Activated naive CD4-positive, alpha-beta T cell treated with anti-CD3 and anti-CD28 coated beads for 36 hours (primary cell): ENCODE measurements at regions not wholly inside any gene's neighbourhood (a gene's known extent, or its start where the extent isn't known, plus 50 kb on each side); places are given as distances from the start of the nearest gene placed in this dataset.

ENCODE experiments used
- CTCF ChIA-PET: fragments of 350-600 bp; sonication (Branson Sonifier 250); formaldehyde crosslinking; loops from one replicate; lab custom pipeline; 2021; ENCODE audit warnings: antibody characterized with exemption; lab: Charles Lee
- DNase-seq: peaks from one replicate; pipeline ENCODE4 v3.0.0-alpha.2; 2020
- H3K27ac Mint-ChIP-seq: one replicate; pipeline ENCODE4 v1.8.0; 2021; ENCODE audit warnings: mild to moderate bottlenecking, mixed read lengths
- H3K27me3 Mint-ChIP-seq: one replicate; pipeline ENCODE4 v1.8.0; 2021; ENCODE audit warnings: low read depth, mixed read lengths
- H3K36me3 Mint-ChIP-seq: one replicate; pipeline ENCODE4 v1.8.0; 2021; ENCODE audit warnings: low read depth, mixed read lengths
- H3K4me1 Mint-ChIP-seq: one replicate; pipeline ENCODE4 v1.8.0; 2021; ENCODE audit warnings: low read depth, mixed read lengths
- H3K4me3 Mint-ChIP-seq: one replicate; pipeline ENCODE4 v1.8.0; 2021; ENCODE audit warnings: mild to moderate bottlenecking, moderate library complexity, mixed read lengths
- H3K9me3 Mint-ChIP-seq: one replicate; pipeline ENCODE4 v1.8.0; 2021; ENCODE audit warnings: mixed read lengths
- intact Hi-C: fragments of 100-400 bp; cut with micrococcal nuclease; formaldehyde crosslinking; loops from one replicate; pipeline ENCODE4 v1.15.1; 2023

DNA sequence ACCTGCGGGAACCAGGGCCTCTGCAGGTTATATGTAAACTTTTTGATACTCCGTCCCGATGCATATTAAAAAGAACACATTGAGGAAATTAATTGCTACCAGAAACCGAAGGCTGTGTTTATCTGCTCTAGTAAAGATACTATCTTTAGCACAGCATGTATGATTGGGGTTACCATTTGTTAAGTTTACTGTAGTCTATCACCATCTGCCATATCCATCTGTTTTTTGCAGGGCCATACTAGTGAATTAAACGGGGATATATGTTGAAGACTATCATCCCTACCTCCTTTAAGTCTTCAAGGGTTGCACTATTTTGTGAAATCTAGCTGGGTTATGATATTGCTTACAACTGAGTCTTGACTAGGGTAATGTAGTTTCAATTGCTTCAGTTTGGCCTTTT, 597.0 kb downstream of the SQOR start:
- no peak overlapping the region for H3K27ac Mint-ChIP-seq

DNA sequence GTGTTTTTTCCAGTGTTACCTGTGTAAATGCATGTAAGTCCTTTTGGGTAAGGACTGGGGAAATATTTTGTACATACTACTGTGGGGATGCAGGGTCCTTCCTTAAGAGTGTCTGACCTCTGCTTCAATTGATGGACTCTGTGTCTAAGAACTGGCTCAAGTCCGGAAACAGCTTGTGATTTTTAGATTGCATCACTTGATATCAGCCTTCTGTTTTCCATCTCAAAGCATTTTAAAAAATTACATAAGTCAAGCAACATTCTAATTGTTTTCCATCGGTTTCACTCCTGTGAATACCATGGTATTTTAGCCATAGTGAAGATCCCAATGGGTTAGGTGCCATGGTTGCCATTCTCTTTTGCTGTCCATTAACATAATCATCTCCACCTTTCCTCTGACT, 597.6 kb downstream of the SQOR start:
- no peaks in the 10 kb centered on the region for H3K36me3 Mint-ChIP-seq
- no peak overlapping the region for H3K27ac Mint-ChIP-seq
- no peaks in the 10 kb centered on the region for H3K4me1 Mint-ChIP-seq
- CTCF ChIA-PET: no interaction called here
- peaks cover 2% of the 10 kb centered on the region for H3K27me3 Mint-ChIP-seq
- no peaks in the 10 kb centered on the region for H3K9me3 Mint-ChIP-seq
- no peak overlapping the region for H3K4me3 Mint-ChIP-seq
- no peak for DNase-seq
- intact Hi-C loops: no loop called here

More for the DNA sequence above, 597.0 kb downstream of the SQOR start:
- Mint-ChIP-seq H3K27me3 (peaks cover 2% of the 10 kb centered on the region), H3K9me3 (no peaks in the 10 kb centered on the region), H3K4me3 (no peak overlapping the region), H3K36me3 (no peaks in the 10 kb centered on the region), H3K4me1 (no peaks in the 10 kb centered on the region)
- intact Hi-C loops: no loop called here
- DNase-seq: no peak
- CTCF ChIA-PET: no interaction called here

DNA sequence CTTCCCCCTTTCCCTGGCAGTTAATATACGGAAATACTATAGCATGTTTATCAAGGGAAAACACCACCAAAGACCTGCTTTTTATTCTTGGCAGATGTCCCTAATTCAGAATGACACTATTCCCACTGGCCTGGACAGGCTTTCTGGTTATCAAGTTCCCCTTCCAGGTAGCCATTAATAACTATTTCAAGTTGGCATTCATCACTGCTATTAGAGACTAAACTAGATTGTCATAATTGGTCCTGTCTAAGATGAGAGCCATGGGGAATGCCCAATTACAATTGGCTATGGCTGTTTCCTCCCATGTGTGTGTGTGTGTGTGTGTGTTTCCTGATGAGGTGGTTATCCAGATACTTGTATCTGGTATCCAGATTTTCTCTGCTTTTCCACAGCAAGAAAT, 608.1 kb downstream of the SQOR start:
- Mint-ChIP-seq H3K9me3 (peaks cover 1% of the 10 kb centered on the region), H3K27ac (no peak overlapping the region), H3K4me1 (no peaks in the 10 kb centered on the region), H3K4me3 (no peak overlapping the region), H3K27me3 (peaks cover 3% of the 10 kb centered on the region), H3K36me3 (no peaks in the 10 kb centered on the region)
- CTCF ChIA-PET: no interaction called here
- intact Hi-C loops: no loop called here
- DNase-seq: no peak

DNA sequence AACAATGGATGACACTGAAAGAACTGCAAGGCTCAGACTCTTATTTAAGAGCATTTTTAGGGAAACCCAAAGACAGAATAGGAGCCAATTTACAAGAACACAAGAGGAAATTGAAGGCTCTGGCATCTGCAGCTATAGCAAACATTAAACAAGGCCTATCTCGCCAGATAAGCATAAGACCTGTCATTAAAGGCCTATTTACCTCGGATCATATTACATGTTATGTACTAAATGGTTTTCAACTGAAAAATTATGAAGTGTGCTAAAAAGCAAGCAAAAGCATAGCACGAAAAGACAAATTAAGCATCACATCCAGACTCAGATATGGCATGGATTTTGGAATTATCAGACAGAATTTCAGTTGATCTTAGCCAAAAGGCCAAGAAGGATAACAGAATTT, 617.1 kb downstream of the SQOR start:
- CTCF ChIA-PET: no interaction called here
- Mint-ChIP-seq H3K27ac (no peak overlapping the region), H3K27me3 (no peaks in the 10 kb centered on the region), H3K9me3 (no peaks in the 10 kb centered on the region), H3K4me3 (no peak overlapping the region), H3K36me3 (no peaks in the 10 kb centered on the region), H3K4me1 (no peaks in the 10 kb centered on the region)
- no peak for DNase-seq
- intact Hi-C loops: no loop called here

DNA sequence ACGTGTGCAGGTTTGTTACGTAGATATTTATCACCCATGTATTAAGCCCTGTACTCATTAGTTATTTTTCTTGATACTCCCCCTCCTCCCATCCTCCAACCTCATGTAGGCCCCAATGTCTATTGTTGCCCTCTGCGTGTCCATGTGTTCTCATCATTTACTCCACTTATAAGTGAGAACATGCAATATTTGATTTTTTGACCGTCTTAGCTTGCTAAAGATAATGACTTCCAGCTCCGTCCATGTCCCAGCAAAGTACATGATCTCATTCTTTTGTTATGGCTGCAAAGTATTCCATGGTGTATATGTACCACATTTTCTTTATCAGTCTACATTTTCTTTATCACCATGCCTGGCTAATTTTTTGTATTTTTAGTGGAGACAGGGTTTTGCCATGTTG, 623.2 kb downstream of the SQOR start:
- peaks cover 7% of the 10 kb centered on the region for H3K9me3 Mint-ChIP-seq
- CTCF ChIA-PET: no interaction called here
- DNase-seq: no peak

DNA sequence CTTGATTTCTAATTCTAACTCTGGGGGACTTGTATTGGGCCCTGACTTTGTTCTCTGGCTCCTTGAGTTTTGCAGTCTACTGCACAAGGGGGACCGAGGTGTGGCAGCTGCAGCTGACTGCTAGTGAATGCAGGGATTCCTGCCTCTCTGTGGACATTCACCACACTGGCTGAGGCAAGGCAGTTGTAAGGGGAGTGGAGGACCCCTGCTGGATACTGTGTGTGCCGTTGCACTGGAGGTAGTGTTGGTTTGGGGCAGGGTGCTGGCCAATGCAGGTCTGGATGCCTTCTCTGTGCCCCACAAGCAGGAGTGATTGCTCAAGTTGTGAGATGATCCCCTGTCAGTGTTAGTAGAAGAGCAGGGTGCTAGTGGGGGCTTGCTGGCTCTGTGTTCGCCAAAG, 626.1 kb downstream of the SQOR start:
- Mint-ChIP-seq H3K27me3 (peaks cover 7% of the 10 kb centered on the region), H3K27ac (no peak overlapping the region), H3K36me3 (no peaks in the 10 kb centered on the region), H3K4me3 (no peak overlapping the region), H3K9me3 (peaks cover 7% of the 10 kb centered on the region), H3K4me1 (no peaks in the 10 kb centered on the region)
- CTCF ChIA-PET: no interaction called here
- DNase-seq: no peak
- intact Hi-C loops: no loop called here

More for the DNA sequence above, 623.2 kb downstream of the SQOR start:
- Mint-ChIP-seq H3K4me3 (no peak overlapping the region), H3K4me1 (no peaks in the 10 kb centered on the region), H3K27ac (no peak overlapping the region), H3K36me3 (no peaks in the 10 kb centered on the region), H3K27me3 (peaks cover 3% of the 10 kb centered on the region)
- intact Hi-C loops: no loop called here

DNA sequence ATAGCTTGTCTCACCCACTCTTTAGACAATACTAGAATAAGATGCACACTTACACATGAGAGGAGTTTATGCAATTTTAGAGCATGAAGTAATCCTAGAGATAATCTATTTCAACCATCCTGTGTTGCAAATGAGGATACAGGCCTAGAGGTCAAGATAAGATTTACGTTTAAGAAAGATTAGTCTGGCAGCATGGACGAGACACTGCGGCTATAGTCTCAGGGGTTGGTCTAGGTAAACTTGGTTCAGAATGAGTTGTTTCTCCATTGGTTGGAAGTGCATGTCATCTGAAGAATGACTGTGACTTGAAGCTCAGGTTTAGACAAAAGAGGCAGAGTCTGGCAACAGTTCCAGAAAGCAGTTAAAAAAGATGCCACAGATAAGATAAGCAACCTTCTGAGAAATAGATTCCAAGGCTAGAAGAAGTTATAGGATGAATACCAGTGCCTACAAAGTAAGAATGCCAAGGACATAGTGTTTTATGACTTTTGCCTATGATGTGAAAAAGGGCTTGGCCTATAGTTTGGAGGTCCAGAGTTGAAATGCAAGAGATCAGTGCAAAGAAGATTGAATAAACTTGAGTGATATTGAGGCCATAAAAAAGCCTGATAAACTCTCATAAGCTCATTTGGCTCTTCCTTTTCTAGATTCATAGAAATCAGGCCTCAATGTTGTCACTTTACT, 631.0 kb downstream of the SQOR start:
- Mint-ChIP-seq H3K27ac (no peak overlapping the region), H3K27me3 (peaks cover 7% of the 10 kb centered on the region), H3K36me3 (no peaks in the 10 kb centered on the region), H3K4me3 (no peak overlapping the region), H3K4me1 (no peaks in the 10 kb centered on the region), H3K9me3 (no peaks in the 10 kb centered on the region)
- intact Hi-C loops: no loop called here
- DNase-seq: no peak
- CTCF ChIA-PET: no interaction called here

DNA sequence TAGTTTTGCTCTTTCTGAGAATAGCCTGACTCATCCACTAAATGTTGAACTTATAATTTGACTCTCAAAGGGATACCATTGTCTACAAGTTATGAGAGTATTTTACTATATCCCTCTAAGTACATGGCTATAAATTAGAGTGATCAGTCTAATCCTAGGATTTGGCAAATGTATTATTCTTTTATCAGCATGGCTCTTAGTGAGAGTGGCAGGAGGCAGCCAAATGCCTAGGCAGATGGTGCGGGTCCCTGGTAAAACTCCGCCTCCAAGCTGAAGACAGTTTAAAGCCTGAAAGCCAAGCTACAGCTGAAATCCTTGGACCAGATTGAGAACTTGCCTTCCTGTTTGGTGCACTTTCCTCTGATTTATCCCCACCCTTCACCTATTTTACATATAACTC, 631.8 kb downstream of the SQOR start:
- no peak overlapping the region for H3K4me3 Mint-ChIP-seq
- CTCF ChIA-PET: no interaction called here
- H3K9me3 Mint-ChIP-seq: no peaks in the 10 kb centered on the region
- no peak overlapping the region for H3K27ac Mint-ChIP-seq
- no peaks in the 10 kb centered on the region for H3K36me3 Mint-ChIP-seq
- peaks cover 8% of the 10 kb centered on the region for H3K27me3 Mint-ChIP-seq
- intact Hi-C loops: no loop called here
- no peaks in the 10 kb centered on the region for H3K4me1 Mint-ChIP-seq
- no peak for DNase-seq

DNA sequence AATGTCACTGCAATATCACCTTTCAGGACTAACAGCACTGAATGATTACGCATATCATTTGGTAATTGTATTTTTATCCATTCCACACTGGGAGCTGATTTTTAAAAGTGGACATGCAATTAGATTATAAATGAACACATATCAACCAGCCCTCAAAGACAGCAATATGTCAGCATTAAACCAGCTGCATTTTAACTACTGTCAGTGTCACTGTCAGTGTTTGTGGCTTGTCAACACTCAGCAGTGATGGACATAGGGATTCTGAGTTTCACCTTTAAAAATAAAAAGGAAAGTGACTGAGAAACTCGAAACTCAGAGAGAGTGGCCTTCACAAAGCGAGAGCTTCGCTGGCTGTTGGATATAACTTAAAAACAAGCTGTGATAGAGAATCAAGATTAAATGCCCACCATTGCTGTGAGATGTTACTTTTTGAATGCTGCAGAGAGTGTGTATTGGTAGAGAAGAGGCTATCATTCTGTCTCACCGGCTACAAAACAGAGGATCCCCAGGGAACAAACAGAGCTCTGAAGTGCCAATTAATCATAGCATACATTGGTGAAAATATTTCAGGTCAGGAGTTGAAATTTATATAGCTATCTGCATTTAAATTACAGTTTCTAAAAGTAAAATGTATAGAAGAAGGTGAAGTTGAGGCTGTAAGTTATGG, 635.8 kb downstream of the SQOR start:
- DNase-seq: no peak
- H3K9me3 Mint-ChIP-seq: no peaks in the 10 kb centered on the region
- H3K36me3 Mint-ChIP-seq: no peaks in the 10 kb centered on the region
- no peak overlapping the region for H3K27ac Mint-ChIP-seq
- intact Hi-C loops: no loop called here
- CTCF ChIA-PET: no interaction called here
- peaks cover 7% of the 10 kb centered on the region for H3K27me3 Mint-ChIP-seq
- no peaks in the 10 kb centered on the region for H3K4me1 Mint-ChIP-seq
- H3K4me3 Mint-ChIP-seq: no peak overlapping the region

DNA sequence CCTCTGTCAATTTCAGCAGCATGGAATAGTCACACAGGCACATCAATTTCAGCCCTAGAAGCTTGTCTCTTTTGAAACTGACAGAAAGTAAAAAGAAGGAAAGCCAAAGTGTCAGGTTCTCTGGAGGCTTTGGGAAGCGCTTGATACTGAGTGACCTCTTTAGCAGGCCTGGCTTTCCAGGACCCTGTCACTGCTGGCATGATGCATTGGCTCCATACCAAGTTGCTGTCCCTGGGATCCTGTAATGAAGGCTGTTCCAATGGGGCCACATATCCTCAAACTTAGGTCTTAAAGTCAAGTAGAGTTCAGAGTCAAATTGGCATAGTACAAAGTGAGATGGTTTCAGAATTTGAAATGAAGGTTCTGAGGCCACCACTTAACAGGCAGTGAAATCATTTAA, 640.9 kb downstream of the SQOR start:
- CTCF ChIA-PET: no interaction called here
- no peaks in the 10 kb centered on the region for H3K4me1 Mint-ChIP-seq
- peaks cover 7% of the 10 kb centered on the region for H3K27me3 Mint-ChIP-seq
- intact Hi-C loops: no loop called here
- no peak overlapping the region for H3K27ac Mint-ChIP-seq
- H3K9me3 Mint-ChIP-seq: no peaks in the 10 kb centered on the region
- DNase-seq: no peak
- no peak overlapping the region for H3K4me3 Mint-ChIP-seq
- H3K36me3 Mint-ChIP-seq: no peaks in the 10 kb centered on the region

DNA sequence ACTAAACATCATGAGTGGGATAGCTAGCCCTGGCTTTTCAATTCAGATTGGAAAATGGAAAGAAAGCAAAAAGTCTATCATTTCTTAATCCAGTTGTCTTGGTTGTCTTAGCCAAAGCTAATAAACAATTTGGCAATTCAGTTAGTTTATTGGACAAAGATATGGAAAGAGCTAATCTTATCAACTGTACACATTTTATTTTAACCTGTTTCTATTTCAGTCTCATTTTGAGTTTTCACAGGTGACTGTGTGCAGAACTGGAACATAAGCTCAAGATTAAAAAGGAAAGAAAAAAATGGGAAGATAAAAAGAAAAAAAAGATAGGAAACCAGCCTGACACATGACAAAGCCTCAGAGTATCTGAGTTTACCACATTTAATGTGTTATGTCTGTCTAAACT, 642.6 kb downstream of the SQOR start:
- CTCF ChIA-PET: no interaction called here
- no peak for DNase-seq
- no peak overlapping the region for H3K27ac Mint-ChIP-seq
- H3K36me3 Mint-ChIP-seq: no peaks in the 10 kb centered on the region
- no peak overlapping the region for H3K4me3 Mint-ChIP-seq
- peaks cover 4% of the 10 kb centered on the region for H3K27me3 Mint-ChIP-seq
- no peaks in the 10 kb centered on the region for H3K9me3 Mint-ChIP-seq
- H3K4me1 Mint-ChIP-seq: no peaks in the 10 kb centered on the region
- intact Hi-C loops: no loop called here

DNA sequence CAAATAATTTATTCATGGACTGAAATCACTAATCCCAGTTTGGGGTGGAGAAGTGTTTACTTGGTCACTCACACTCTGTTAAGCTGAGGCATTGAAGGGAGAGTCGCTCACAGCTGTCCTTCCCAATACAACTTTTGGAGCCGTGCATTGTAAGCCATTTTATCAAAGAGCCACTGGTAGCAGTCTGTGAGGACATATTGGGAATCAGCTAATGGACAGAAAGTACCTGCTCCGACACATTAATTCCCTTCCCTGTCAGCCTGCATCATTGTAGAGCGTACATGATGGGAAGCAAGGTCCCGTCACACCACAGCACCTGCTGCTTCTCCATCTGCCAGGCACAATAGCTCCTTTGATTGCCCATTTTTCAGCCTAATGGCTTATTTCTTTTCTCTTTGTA, 643.2 kb downstream of the SQOR start:
- H3K27ac Mint-ChIP-seq: no peak overlapping the region
- intact Hi-C loops: no loop called here
- peaks cover 4% of the 10 kb centered on the region for H3K27me3 Mint-ChIP-seq
- H3K36me3 Mint-ChIP-seq: no peaks in the 10 kb centered on the region
- no peaks in the 10 kb centered on the region for H3K4me1 Mint-ChIP-seq
- DNase-seq: no peak
- CTCF ChIA-PET: interaction anchor here (1.1 kb wide), 1 partner anchor 25 kb away, joined by 4 read pairs; no protein-coding TSS in a partner anchor
- no peaks in the 10 kb centered on the region for H3K9me3 Mint-ChIP-seq
- H3K4me3 Mint-ChIP-seq: no peak overlapping the region

DNA sequence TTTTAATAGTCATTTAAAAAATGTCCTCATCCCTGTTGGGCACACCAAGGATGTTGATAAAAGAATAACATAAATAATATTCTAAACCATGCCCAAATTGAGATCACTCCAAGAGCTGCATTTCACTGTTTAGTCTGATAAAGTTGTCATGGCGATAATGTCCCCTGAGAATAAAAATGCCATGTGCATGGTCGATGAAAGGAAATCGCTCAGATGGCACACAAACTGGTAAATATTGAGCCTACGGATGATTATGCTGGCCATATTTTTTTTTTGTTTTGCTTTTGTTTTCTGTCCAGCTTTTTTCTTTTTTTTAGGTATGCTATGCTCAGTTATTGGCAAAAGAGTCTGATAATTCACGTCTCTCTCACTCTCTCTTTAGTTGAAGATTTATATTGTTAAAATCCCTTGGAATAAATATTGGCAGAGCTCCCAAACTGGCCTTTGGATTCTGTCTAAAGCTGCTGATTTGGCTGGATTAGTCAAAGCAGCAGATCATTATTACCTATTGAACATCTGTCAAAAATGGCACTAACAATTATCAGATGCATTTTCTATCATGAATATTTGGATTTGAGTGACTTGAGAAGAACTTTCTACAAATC, 643.8 kb downstream of the SQOR start:
- H3K4me1 Mint-ChIP-seq: no peaks in the 10 kb centered on the region
- CTCF ChIA-PET: interaction anchor here (1.1 kb wide), 1 partner anchor 25 kb away, joined by 4 read pairs; no protein-coding TSS in a partner anchor

More for the DNA sequence above, 643.8 kb downstream of the SQOR start:
- no peak overlapping the region for H3K4me3 Mint-ChIP-seq
- DNase-seq: no peak
- intact Hi-C loops: no loop called here
- H3K36me3 Mint-ChIP-seq: no peaks in the 10 kb centered on the region
- no peak overlapping the region for H3K27ac Mint-ChIP-seq
- peaks cover 3% of the 10 kb centered on the region for H3K27me3 Mint-ChIP-seq
- no peaks in the 10 kb centered on the region for H3K9me3 Mint-ChIP-seq
